NCI-H2196 treated with DMSO at 0.1 percent for 48 hours (cell line): ENCODE measurements at regions not wholly inside any gene's neighbourhood (a gene's known extent, or its start where the extent isn't known, plus 50 kb on each side); places are given as distances from the start of the nearest gene placed in this dataset.

Experiments
- DNase-seq: peaks from one replicate; lab custom pipeline; 2025; ENCODE audit not compliant: unreplicated experiment; lab: John Stamatoyannopoulos, UW

- no peak for DNase-seq
Observed at GRCh38 chr7:1357601-1358271, 101.5 kb downstream of the MICALL2 start.

- no peak for DNase-seq
Observed at GRCh38 chr7:1358376-1359050, 100.8 kb downstream of the MICALL2 start.

- no peak for DNase-seq
Observed at GRCh38 chr7:1359051-1359400, 100.2 kb downstream of the MICALL2 start.

- no peak for DNase-seq
Observed at GRCh38 chr7:1359681-1360485, 99.4 kb downstream of the MICALL2 start.

GRCh38 chr7:1360521-1360971, 98.7 kb downstream of the MICALL2 start:
- no peak for DNase-seq

GRCh38 chr7:1361016-1361755, 98.1 kb downstream of the MICALL2 start:
- no peak for DNase-seq

GRCh38 chr7:1361756-1362125, 97.5 kb downstream of the MICALL2 start:
- no peak for DNase-seq

GRCh38 chr7:1362301-1362700, 97.0 kb downstream of the MICALL2 start:
- DNase-seq: no peak

- no peak for DNase-seq
Observed at GRCh38 chr7:1364068-1364905, 95.0 kb downstream of the MICALL2 start.

- no peak for DNase-seq
Observed at GRCh38 chr7:1364906-1365570, 94.2 kb downstream of the MICALL2 start.

GRCh38 chr7:1365846-1366245, 93.4 kb downstream of the MICALL2 start:
- DNase-seq: no peak

GRCh38 chr7:1366801-1367405, 92.4 kb downstream of the MICALL2 start:
- no peak for DNase-seq

- DNase-seq: no peak
Observed at GRCh38 chr7:1367501-1368183, 91.6 kb downstream of the MICALL2 start.

GRCh38 chr7:1368184-1368681, 91.0 kb downstream of the MICALL2 start:
- DNase-seq: no peak

- DNase-seq: peak; percentile 56
Observed at GRCh38 chr7:1368682-1369571, 90.3 kb downstream of the MICALL2 start.

- no peak for DNase-seq
Observed at GRCh38 chr7:1369916-1370657, 89.2 kb downstream of the MICALL2 start.

- DNase-seq: no peak
Observed at GRCh38 chr7:1370738-1371137, 88.5 kb downstream of the MICALL2 start.
